ENCODE measurements at regions not wholly inside any gene's neighbourhood (a gene's known extent, or its start where the extent isn't known, plus 50 kb on each side); places are given as distances from the start of the nearest gene placed in this dataset.

DNA sequence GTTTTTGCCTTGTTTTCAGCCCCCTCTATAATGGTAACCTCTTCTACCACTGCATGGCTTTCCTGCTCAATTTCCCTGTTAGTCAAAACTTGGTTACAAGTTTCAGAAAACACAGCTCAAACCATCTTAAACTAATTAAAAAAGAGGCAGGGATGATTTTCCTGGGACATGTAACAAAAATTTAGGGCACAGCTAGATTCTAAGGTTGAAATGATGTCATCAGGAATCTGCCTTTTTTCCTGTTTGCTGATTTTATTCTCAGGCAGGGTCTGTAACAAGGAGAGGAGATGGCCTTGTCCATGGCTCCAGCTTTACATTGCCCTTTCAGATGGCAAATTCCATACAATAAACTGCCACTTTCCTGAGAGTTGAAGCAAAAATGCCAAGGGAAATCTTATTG, 157.9 kb upstream of the CREB1 start (continued):
- TF ChIP-seq, protein P1, sequence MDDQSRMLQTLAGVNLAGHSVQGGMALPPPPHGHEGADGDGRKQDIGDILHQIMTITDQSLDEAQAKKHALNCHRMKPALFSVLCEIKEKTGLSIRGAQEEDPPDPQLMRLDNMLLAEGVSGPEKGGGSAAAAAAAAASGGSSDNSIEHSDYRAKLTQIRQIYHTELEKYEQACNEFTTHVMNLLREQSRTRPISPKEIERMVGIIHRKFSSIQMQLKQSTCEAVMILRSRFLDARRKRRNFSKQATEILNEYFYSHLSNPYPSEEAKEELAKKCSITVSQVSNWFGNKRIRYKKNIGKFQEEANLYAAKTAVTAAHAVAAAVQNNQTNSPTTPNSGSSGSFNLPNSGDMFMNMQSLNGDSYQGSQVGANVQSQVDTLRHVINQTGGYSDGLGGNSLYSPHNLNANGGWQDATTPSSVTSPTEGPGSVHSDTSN (IDR thresholded peaks at IDR 0.05; ENCODE audit: insufficient replicate concordance, low read depth, low read length) = no peak
- TF ChIP-seq CBX5 (IDR thresholded peaks at IDR 0.05; ENCODE audit: low read depth) (no peak), NR2C2 (IDR thresholded peaks at IDR 0.05; ENCODE audit: borderline replicate concordance, control insufficient read depth, insufficient read length, low read depth) (no peak), YBX1 (IDR thresholded peaks at IDR 0.05) (no peak), DPF2 (IDR thresholded peaks at IDR 0.05) (no peak), ZBED1 (IDR thresholded peaks at IDR 0.05; ENCODE audit: borderline replicate concordance) (no peak)
- TF ChIP-seq, protein P2, sequence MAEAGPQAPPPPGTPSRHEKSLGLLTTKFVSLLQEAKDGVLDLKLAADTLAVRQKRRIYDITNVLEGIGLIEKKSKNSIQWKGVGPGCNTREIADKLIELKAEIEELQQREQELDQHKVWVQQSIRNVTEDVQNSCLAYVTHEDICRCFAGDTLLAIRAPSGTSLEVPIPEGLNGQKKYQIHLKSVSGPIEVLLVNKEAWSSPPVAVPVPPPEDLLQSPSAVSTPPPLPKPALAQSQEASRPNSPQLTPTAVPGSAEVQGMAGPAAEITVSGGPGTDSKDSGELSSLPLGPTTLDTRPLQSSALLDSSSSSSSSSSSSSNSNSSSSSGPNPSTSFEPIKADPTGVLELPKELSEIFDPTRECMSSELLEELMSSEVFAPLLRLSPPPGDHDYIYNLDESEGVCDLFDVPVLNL (IDR thresholded peaks at IDR 0.05; ENCODE audit: low read depth, low read length) = no peak

GRCh38 chr2:207372483-207372882, 157.3 kb upstream of the CREB1 start:
- Histone ChIP-seq H2AFZ (ENCODE audit: control insufficient read depth, low read depth, low read length) (no peak overlapping the region), H4K20me1 (ENCODE audit: control insufficient read depth, insufficient read depth) (no peaks in the 10 kb centered on the region), H3K36me3 (ENCODE audit: control insufficient read depth in 2 of 2, insufficient read depth in 2 of 2, low read length in 1 of 2) (no peaks in the 10 kb centered on the region), H3K4me3 (no peak overlapping the region), H3K79me2 (ENCODE audit: control insufficient read depth, insufficient read depth, low read length) (no peaks in the 10 kb centered on the region), H3K9ac (ENCODE audit: control insufficient read depth, insufficient read depth, low read length) (no peak overlapping the region), H3K27me3 (replicated peaks in 1 of 2; ENCODE audit: control insufficient read depth in 2 of 2, insufficient read depth in 2 of 2, low read length in 1 of 2) (no peaks in the 10 kb centered on the region), H3K27ac (ENCODE audit: control insufficient read depth, insufficient read depth) (no peak overlapping the region), H3K9me3 (replicated peaks; ENCODE audit: control insufficient read depth, insufficient read depth, low read length) (no peaks in the 10 kb centered on the region; the same call in 2 of the 3 replicates), H3K4me1 (ENCODE audit: control insufficient read depth, insufficient read depth, low read length) (no peaks in the 10 kb centered on the region), H3K4me2 (ENCODE audit: control insufficient read depth, insufficient read depth) (no peak overlapping the region)
- 0% methylated on average over 1 of the region's 1 CpG for WGBS (ENCODE audit: insufficient coverage, insufficient replicate concordance, low lambda C conversion rate, missing lambda C conversion rate)
- no TSS peak for BruUV-seq (replicated peaks)
- intact Hi-C loops (cut with micrococcal nuclease; ENCODE audit: unreplicated experiment) = no loop called here
- TF ChIP-seq MXI1 (IDR thresholded peaks at IDR 0.05; ENCODE audit: low read depth, low read length) = no peak
- no peak for TF ChIP-seq GABPA (IDR thresholded peaks at IDR 0.05; ENCODE audit: low read depth)
- ChIA-PET POLR2A (no interaction called here), CTCF (no interaction called here), SMC1A (ENCODE audit: uncharacterized antibody, unreplicated experiment) (no interaction called here), RAD21 (ENCODE audit: unreplicated experiment) (no interaction called here)
- no peak for FAIRE-seq
- in situ Hi-C loops (cut with MboI) = no loop called here
- no peak for ATAC-seq
- no peak for DNase-seq (ENCODE audit: low read depth, low spot score)

All from GM12878 (cell line).